Loucy (cell line): ENCODE measurements at regions not wholly inside any gene's neighbourhood (a gene's known extent, or its start where the extent isn't known, plus 50 kb on each side); places are given as distances from the start of the nearest gene placed in this dataset.

Experiments
- H2AFZ ChIP-seq: fragments of 200-600 bp; sonication (generic); 2 replicates; pipeline ENCODE4 v1.6.0; 2016; ENCODE audit warnings: antibody characterized with exemption, mild to moderate bottlenecking, low read length, moderate library complexity
- H3F3A ChIP-seq: fragments of 200-600 bp; 2 replicates; pipeline ENCODE4 v1.6.0; 2016; ENCODE audit warnings: antibody characterized with exemption, low read depth, mild to moderate bottlenecking
- H3K27me3 ChIP-seq: fragments of 200-600 bp; sonication (generic); 2 replicates; pipeline ENCODE4 v1.6.1; 2014; ENCODE audit warnings: low read length, mild to moderate bottlenecking; ENCODE audit not compliant: insufficient read depth, poor library complexity, severe bottlenecking
- H3K36me3 ChIP-seq: fragments of 200-600 bp; sonication (generic); 2 replicates; pipeline ENCODE4 v1.6.1; 2016; ENCODE audit warnings: low read length; ENCODE audit not compliant: insufficient read depth
- H3K4me1 ChIP-seq: fragments of 200-600 bp; sonication (generic); 2 replicates; pipeline ENCODE4 v1.5.1; 2014; ENCODE audit warnings: low read length, mild to moderate bottlenecking; ENCODE audit not compliant: insufficient read depth, poor library complexity, severe bottlenecking
- H3K4me2 ChIP-seq: fragments of 200-600 bp; sonication (generic); 2 replicates; pipeline ENCODE4 v1.6.0; 2014; ENCODE audit warnings: antibody characterized with exemption, low read length, low read depth, mild to moderate bottlenecking; ENCODE audit not compliant: poor library complexity, severe bottlenecking
- H3K4me3 ChIP-seq: fragments of 200-600 bp; sonication (generic); 2 replicates; pipeline ENCODE4 v1.5.1; 2014; ENCODE audit warnings: low read length, mild to moderate bottlenecking, mixed read lengths; ENCODE audit not compliant: poor library complexity, severe bottlenecking
- H3K79me2 ChIP-seq: fragments of 200-600 bp; sonication (generic); 2 replicates; pipeline ENCODE4 v1.6.1; 2014; ENCODE audit warnings: low read length; ENCODE audit not compliant: insufficient read depth
- H3K9ac ChIP-seq: fragments of 200-600 bp; sonication (generic); 2 replicates; pipeline ENCODE4 v1.6.0; 2014; ENCODE audit warnings: mild to moderate bottlenecking, low read depth, low read length, moderate library complexity; ENCODE audit not compliant: poor library complexity, severe bottlenecking
- H3K9me2 ChIP-seq: fragments of 200-600 bp; sonication (generic); replicated peaks from 2 replicates; pipeline ENCODE4 v1.6.1; 2016; ENCODE audit warnings: low read depth, low read length, mixed read lengths
- H3K9me3 ChIP-seq: fragments of 200-600 bp; sonication (generic); 2 replicates; pipeline ENCODE4 v1.6.1; 2014; ENCODE audit warnings: mild to moderate bottlenecking, antibody characterized with exemption, low read length, low read depth; ENCODE audit not compliant: insufficient read depth
- H4K20me1 ChIP-seq: fragments of 200-600 bp; sonication (generic); 2 replicates; pipeline ENCODE4 v1.6.0; 2014; ENCODE audit warnings: antibody characterized with exemption, low read length, mild to moderate bottlenecking; ENCODE audit not compliant: insufficient read depth, poor library complexity, severe bottlenecking
- CTCF ChIP-seq: fragments of 200-600 bp; sonication (generic); conservative IDR thresholded peaks from 2 replicates; pipeline ENCODE4 v1.5.1; 2014; ENCODE audit warnings: mild to moderate bottlenecking, antibody characterized with exemption, low read length
- EZH2phosphoT487 ChIP-seq: fragments of 200-600 bp; IDR thresholded peaks from 2 replicates; pipeline ENCODE4 v1.6.1; 2018; ENCODE audit warnings: antibody characterized with exemption, mild to moderate bottlenecking, moderate library complexity, borderline replicate concordance

DNA sequence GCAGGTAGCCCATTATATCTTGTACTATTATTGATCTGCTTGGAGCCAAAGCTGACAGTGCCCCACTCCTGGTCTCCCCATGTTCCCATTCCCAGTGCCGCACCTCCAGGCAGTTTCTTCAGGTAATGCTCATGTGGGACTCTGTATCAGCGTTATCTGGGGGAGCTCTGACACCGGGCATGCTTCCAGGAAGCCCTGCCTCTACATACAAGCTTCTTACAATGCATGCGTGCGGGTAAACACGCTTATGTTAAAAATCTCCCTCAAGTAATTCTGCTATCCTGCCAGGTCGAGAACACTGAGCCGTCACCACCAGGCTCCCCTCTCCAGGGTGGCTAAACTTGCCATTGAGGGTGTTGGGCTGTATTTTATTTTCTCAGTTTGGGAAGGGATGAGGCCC is 61.6 kb upstream of the LBX1 start:
- H3K36me3 ChIP-seq: no peaks in the 10 kb centered on the region
- no peak overlapping the region for H3K9ac ChIP-seq
- no peaks in the 10 kb centered on the region for H3K79me2 ChIP-seq
- H3K4me3 ChIP-seq: no peak overlapping the region
- peak overlapping the region; percentile 84; the same call in 1 of the 2 replicates for H2AFZ ChIP-seq
- no peaks in the 10 kb centered on the region for H3K9me2 ChIP-seq
- peaks cover 7% of the 10 kb centered on the region for H3K27me3 ChIP-seq
- no peaks in the 10 kb centered on the region for H3K9me3 ChIP-seq
- peaks cover 5% of the 10 kb centered on the region for H3K4me1 ChIP-seq
- no peaks in the 10 kb centered on the region for H3F3A ChIP-seq
- H3K4me2 ChIP-seq: no peak overlapping the region
- TF ChIP-seq CTCF (no peak), EZH2phosphoT487 (no peak)
- H4K20me1 ChIP-seq: no peaks in the 10 kb centered on the region

- Histone ChIP-seq H3K4me1 (peaks cover 5% of the 10 kb centered on the region), H4K20me1 (no peaks in the 10 kb centered on the region), H3K9me2 (no peaks in the 10 kb centered on the region), H3K79me2 (no peaks in the 10 kb centered on the region), H3K4me2 (peak overlapping the region; percentile 86), H3K4me3 (peak overlapping the region; percentile 70), H3F3A (no peaks in the 10 kb centered on the region), H2AFZ (peak overlapping the region; percentile 84), H3K9ac (no peak overlapping the region), H3K36me3 (no peaks in the 10 kb centered on the region), H3K27me3 (peaks cover 7% of the 10 kb centered on the region), H3K9me3 (no peaks in the 10 kb centered on the region)
- peak; percentile 61 for TF ChIP-seq CTCF
- TF ChIP-seq EZH2phosphoT487: no peak
Measured at GRCh38 chr10:101291331-101292193, 62.3 kb upstream of the LBX1 start.

DNA sequence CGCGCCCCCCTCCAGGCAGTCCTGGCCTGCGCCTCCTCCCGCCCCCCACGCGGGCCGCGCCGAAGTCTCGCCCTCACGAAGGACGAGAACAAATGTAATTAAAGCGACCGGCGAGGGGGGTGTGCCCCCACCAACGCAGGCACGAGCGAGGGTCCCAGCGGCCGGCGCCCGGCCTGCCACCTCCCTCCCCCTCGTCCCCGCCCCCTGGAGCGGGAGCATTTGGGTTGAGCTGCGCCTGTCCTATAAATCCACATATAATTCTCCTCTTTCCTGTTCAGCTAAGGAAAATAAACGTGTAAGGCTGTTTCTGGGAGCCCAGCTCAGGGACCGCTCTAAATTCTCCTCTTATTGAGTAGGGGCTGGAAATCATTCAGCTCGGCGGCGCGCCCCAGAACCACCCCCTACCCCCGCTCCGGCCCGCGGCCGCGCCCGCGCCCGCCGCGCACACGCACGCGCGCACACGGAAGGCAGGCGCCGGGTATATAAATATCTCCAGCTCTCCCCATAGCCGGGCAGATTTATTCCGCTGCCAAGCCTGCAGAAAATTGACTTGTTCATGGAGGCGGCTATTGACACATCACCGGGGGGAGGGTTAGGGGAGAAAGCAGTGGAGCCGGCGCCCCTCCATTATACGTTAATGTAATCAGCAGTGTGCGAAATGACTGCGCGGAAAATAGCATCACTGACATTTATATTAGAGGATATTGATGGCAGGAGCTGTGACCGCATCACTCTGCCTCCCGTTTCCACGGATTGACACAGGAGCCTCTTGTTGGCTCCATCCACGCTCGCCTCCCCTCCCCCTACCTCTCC is 61.6 kb upstream of the BTRC start:
- peaks cover 5% of the 10 kb centered on the region for H3K4me1 ChIP-seq
- no peaks in the 10 kb centered on the region for H3F3A ChIP-seq
- no peaks in the 10 kb centered on the region for H3K9me3 ChIP-seq
- H3K27me3 ChIP-seq: peaks cover 7% of the 10 kb centered on the region
- peak overlapping the region; percentile 70 for H3K4me3 ChIP-seq
- no peaks in the 10 kb centered on the region for H4K20me1 ChIP-seq
- peak overlapping the region; percentile 86 for H3K4me2 ChIP-seq
- H2AFZ ChIP-seq: peak overlapping the region; percentile 84
- no peaks in the 10 kb centered on the region for H3K9me2 ChIP-seq
- no peaks in the 10 kb centered on the region for H3K36me3 ChIP-seq
- H3K9ac ChIP-seq: no peak overlapping the region
- TF ChIP-seq EZH2phosphoT487: no peak
- no peak for TF ChIP-seq CTCF
- no peaks in the 10 kb centered on the region for H3K79me2 ChIP-seq
